Activated effector memory CD4-positive, alpha-beta T cell treated with anti-CD3 and anti-CD28 coated beads, Interleukin-2, amount 50 U/mL, for 16 hours (primary cell): ENCODE measurements at regions not wholly inside any gene's neighbourhood (a gene's known extent, or its start where the extent isn't known, plus 50 kb on each side); places are given as distances from the start of the nearest gene placed in this dataset.

Experiments
- DNase-seq: peaks from one replicate; pipeline ENCODE4 v3.0.0-alpha.2; 2020

DNA sequence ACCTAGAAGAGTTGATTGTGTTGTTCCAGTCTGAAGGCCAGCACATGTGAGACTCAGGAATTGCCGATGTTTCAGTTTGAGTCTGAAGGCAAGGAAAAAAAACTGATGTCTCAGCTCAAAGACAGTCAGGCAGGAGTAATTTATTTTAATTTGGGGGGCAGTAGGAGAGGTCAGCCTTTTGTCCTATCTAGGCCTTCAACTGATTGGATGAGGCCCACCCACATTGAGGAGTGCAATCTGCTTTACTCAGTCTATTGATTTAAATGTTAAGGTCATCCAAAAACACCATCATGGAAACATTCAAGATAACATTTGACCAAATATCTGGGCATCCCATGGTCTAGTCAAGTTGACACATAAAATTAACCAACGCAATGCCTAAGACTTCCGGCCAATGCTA, 288.9 kb downstream of the CDK5RAP2 start:
- no peak for DNase-seq

DNA sequence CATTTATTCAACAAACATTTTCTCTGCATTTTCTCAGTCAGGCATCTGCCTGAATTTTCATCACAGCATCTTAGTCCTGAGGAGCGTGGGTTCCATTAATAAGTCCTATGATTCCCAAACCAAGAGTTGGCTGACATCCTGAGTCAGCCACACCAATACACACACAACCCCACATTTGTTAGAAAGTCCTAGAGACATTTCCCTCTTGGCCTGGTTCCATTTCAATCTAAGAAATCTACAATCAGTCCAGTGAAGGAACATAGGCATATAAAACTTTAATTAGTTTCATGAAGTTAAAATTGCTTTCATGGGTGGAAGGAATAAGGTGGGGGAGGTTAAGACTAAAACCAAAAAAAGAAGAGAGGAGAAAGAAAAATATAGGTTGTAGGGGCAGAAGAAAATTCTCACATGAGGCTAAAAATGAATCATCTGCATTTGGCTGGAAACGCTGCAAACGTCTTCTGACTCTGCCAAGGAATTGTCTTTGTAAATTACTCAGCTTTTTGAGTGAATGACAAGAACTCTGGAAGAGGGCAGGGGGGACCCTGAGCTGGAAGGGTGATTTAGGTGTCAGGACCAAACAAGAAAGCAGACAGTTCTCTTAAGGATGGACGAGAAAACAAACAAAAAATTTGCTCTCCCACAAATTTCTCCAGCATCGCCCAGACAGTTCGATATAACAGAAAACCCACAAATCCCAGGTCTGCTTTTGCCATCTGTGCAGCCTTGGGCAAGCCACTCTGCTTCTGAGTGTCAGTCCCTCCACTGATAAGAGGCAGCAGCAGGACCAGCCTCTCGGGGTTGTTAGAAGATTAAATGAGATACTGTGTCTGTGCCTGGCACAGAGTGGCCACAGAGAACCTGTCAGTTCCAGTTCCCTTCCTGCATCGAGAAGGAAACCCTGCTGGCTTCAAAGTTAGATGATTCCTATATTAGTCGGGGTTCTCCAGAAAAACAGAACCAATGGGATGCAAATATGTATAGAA, 289.7 kb downstream of the CDK5RAP2 start:
- DNase-seq: no peak

- DNase-seq: no peak
Observed at GRCh38 chr9:120289098-120289497, 290.9 kb downstream of the CDK5RAP2 start.

DNA sequence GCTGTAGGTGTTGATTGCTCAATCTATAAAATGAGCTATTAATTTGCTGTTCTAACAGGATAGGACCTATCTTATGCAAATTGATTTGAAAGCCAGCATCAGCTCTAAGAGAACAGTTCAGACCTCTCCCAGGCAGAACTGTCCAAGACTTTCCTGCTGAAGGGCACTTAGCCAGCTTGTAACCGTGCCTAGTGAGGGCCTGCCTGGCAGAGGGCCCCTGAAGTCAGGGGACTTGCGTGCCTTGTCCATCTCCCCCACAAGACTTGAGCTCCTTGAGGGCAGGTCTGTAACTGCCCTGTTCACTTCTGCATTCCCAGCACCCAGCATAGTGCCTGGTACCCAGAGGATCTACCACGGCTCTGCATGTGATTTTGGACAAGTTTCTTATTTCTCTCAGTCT, 293.4 kb downstream of the CDK5RAP2 start:
- no peak for DNase-seq

- DNase-seq: no peak
Observed at GRCh38 chr9:120284821-120285220, 295.1 kb downstream of the CDK5RAP2 start.

- no peak for DNase-seq
Observed at GRCh38 chr9:120281665-120282064, 298.3 kb downstream of the CDK5RAP2 start.

GRCh38 chr9:120267929-120268328, 312.0 kb downstream of the CDK5RAP2 start:
- DNase-seq: no peak

- DNase-seq: no peak
Observed at GRCh38 chr9:120265791-120266190, 314.2 kb downstream of the CDK5RAP2 start.

- DNase-seq: no peak
Observed at GRCh38 chr9:120264528-120264927, 315.4 kb downstream of the CDK5RAP2 start.

- DNase-seq: no peak
Observed at GRCh38 chr9:120263836-120264235, 316.1 kb downstream of the CDK5RAP2 start.

GRCh38 chr9:120261419-120261818, 318.5 kb downstream of the CDK5RAP2 start:
- no peak for DNase-seq

DNA sequence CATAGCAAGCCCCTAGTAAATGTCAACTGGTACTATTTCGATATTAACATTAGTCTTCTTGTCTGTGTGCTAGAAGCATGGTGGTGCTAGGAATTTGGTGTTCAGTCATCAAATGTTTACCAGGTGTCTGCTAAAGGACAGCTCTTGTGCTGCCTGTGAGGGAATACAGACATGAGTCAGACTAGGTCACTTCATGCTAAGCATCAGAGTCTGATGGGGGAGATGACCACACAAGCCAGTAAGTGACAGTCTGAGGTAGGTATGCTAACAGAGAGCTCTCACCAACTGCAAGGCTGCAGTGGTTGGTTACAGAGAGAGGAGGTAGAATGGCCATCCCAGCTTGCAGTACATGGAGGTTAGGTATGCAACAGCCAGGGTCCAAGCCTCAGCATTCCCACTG, 320.9 kb downstream of the CDK5RAP2 start:
- DNase-seq: no peak

- DNase-seq: no peak
Observed at GRCh38 chr9:120258096-120258495, 321.9 kb downstream of the CDK5RAP2 start.

DNA sequence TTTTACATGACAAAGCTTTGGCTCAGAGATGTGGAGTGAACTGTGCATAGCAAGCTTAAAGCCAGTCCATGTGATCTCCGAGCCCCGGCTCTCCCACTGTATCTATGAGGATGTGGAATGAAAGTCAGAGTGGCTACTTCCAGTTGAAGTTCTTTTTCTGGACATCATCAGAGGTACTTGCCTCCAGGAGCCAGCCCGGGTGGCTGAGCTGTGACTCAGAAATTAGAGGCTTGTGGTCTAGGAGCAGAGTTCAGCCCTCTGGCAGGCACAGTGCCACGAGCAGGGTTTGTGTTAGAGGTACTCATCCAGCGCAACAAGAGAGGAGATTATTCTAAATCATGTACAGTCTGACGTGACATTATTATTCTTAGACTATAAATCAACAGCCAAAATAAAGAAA, 322.5 kb downstream of the CDK5RAP2 start:
- DNase-seq: no peak

DNA sequence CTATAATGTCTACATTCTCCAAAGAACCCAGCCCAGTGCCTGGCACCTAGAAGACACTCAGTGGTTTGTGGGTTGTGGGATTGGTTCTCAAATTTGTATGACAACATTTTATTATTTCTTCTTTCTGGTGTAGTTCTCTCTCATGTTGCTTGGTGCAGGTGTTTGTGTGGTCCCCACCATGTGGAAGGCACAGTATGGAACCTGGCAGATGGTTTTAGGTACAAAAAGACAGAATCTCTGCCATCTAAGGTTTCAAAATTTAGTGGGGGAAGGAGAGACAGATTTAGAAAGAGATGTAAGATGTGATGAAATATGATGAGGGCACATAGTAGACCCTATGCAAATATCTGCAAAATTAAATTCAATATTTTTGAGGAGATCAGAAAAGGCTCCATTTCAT, 323.8 kb downstream of the CDK5RAP2 start:
- DNase-seq: no peak

DNA sequence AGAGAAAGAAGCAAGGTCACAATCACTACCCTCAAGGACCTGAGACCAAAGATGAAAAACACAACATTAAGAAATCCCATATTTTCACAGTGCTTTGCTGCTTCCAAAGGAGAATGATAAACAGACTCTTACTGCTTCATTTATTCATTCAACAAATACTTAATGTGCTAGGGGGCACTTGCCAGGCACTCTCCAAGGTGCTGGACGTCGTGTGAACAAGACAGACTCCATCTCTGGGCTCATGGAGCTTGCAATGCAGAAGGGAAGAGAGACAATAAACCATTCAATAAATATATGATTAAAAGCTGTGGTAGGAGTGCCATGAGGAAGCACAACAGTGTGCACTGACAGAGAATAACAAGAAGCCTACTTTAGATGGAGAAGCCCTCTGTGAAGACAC, 327.7 kb downstream of the CDK5RAP2 start:
- no peak for DNase-seq

DNA sequence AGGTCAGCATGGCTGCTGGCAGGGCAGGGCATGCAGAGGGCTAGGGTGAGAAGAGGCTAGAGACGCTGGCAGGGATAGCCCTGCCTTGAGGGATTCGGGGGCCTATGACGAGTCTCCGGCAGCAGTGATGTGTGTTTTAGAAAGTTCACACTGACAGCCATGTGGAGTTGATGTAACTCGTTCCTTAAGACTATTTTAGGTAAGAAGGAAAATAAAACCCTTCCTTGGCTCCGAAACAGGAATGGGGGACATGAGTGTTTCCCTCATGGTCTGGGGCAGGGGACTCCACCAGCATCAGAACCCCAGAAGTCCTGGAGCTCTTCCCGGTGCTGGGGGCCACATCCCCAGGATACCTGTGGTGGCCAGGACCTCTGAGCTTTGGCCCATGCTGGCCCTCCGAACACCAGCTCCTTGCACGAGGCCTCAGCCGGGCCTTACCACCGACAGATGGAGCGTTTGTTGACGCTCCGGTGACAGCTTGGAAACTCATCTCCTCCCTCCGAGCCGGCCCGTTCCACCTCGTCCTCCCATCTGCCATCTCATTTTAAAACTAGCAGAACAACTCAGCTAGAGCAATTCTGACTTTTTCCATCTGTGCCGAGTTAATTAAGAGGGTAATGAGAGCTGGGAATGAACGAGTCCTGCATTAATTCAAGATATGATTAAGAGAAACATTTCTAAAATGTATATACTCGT, 337.7 kb downstream of the CDK5RAP2 start:
- DNase-seq: no peak

GRCh38 chr9:120236596-120236995, 343.4 kb downstream of the CDK5RAP2 start:
- no peak for DNase-seq

DNA sequence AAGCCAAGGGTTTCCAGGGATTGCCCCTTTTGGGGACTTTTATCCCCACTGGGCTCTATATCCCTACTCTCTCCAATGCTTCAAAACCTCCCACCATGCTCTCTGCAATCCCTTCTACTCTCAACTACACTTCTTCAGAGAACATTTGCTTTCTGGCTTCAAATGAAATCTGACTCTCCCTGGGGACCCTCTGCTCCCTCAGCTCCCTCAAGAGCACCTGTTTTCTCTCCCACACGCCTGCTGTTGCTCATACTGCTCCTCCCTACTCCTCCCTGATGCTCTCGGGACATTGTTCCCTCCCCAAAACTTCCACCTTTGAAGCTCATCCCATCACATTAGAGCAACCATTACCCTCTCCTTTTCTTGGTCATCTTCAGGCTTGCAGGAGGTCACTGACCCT, 344.9 kb downstream of the CDK5RAP2 start:
- no peak for DNase-seq

- no peak for DNase-seq
Observed at GRCh38 chr9:120230227-120230626, 349.7 kb downstream of the CDK5RAP2 start.

DNA sequence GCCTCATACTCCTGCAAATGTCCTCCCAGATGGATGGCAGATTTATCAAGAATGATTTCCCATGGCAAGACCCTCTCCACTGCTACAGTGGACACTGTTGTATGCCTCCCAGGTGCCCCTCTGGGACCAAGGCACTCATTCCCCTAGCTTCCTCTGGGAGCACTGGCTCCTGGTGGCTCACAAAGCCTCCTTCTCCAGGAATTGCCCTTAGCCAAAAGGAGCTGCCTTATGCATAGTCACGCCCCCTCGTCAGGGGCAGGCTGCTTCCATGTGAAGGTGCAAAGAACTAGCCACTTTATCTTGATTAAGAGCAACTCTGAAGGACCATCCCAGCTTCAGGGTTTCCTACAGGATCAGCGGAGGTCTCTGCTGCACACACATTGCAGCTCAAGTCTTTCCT, 358.1 kb downstream of the CDK5RAP2 start:
- no peak for DNase-seq

DNA sequence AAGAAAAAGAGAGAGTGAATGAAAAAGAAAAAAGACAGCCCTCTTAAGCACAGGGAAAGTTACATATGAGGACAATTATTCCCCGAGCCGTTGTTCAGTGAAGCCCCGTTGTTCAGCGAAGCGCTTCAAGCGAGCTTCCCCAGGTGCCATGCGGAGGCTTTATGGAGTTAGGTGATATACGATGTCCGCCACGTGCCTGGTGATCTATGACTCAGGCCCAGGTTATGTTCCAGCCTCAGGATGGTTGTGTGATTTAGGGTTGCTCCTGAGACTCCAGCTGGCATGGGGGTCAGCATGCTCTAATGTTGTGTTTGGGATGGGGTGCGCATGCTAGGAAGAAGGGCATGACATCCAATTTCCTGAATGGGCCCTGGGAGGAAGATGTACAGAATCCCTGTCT, 365.6 kb downstream of the CDK5RAP2 start:
- DNase-seq: no peak

DNA sequence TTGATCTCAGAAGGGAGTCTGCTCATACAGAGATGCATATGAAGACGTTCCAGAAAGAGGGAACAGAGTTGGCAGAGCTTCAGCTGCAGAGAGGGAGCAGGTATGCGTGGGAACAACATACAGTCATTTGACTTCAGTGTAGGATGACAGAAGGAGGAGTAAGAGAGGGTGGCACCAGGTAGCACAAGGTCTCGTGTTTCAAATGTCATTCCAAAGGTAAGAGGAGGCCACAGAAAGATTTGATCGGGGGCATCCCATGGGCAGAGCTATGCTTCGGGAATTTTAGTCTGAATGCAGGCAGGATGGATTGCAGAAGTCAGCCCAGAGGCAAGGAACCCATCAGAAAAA, 367.1 kb downstream of the CDK5RAP2 start:
- DNase-seq: no peak

DNA sequence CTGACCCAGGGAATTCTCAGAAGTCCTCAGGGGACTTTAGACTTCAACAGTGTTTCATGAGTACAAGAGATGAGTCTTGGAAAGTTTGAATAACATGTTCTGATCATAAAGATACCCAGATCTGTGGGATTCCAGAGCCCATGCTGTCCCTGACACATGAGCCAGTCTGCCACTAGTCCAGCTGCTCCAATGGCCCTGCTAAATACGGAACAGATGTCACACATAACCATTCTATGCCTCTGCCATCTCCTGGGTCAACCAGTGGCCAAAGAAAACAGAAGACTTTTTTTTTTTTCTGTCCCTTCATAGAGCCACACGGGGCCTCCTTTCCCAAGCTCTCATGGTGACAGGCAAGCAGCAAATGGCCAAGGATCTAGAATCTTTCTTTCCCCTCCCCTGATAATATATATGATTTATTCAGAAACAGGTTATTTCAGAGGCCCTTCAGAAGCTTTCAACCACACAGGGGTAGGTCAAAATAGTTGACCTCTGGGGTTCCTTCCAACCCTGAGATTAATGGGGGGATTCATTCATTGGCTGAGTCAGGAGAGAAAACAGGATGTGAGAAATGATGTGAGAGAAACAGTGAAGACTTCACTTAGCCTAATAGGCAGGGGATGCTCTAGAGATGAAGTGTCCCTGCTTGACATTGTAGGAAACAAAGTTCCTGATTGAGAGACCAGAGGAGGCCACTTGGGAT, 367.7 kb downstream of the CDK5RAP2 start:
- DNase-seq: no peak
